ENCODE measurements at regions not wholly inside any gene's neighbourhood (a gene's known extent, or its start where the extent isn't known, plus 50 kb on each side); places are given as distances from the start of the nearest gene placed in this dataset.

- Histone ChIP-seq H3K36me3 (no peaks in the 10 kb centered on the region), H3K27ac (no peak overlapping the region), H3K9me3 (no peaks in the 10 kb centered on the region), H3K4me3 (no peak overlapping the region), H3K4me1 (no peaks in the 10 kb centered on the region), H3K27me3 (no peaks in the 10 kb centered on the region)
- DNase-seq, result no peak
- TF ChIP-seq POLR2A (IDR thresholded peaks at IDR 0.05) (no peak), CTCF (IDR thresholded peaks at IDR 0.05) (no peak)
- WGBS, 2 donors, result 22 to 38% methylated on average over 3 to 4 of the region's 4 CpGs
- intact Hi-C loops (cut with DNase I), result no loop called here
Observed at GRCh38 chr20:22070610-22071058, 365.2 kb downstream of the PAX1 start.

GRCh38 chr20:22063753-22064152 is 358.3 kb downstream of the PAX1 start:
- H3K27me3 ChIP-seq, result no peaks in the 10 kb centered on the region
- no peaks in the 10 kb centered on the region for H3K9me3 ChIP-seq
- TF ChIP-seq CTCF (IDR thresholded peaks at IDR 0.05) (no peak), POLR2A (IDR thresholded peaks at IDR 0.05) (no peak)
- H3K4me3 ChIP-seq, result no peak overlapping the region
- 95 to 100% methylated on average over 1 of the region's 1 CpG for WGBS, 2 donors
- intact Hi-C loops (cut with DNase I), result no loop called here
- no peaks in the 10 kb centered on the region for H3K36me3 ChIP-seq
- H3K4me1 ChIP-seq, result no peaks in the 10 kb centered on the region
- DNase-seq, result no peak
- no peak overlapping the region for H3K27ac ChIP-seq

GRCh38 chr20:22062874-22063273 is 357.4 kb downstream of the PAX1 start:
- 53 to 75% methylated on average over 5 of the region's 5 CpGs for WGBS, 2 donors
- TF ChIP-seq CTCF (IDR thresholded peaks at IDR 0.05) (no peak), POLR2A (IDR thresholded peaks at IDR 0.05) (no peak)
- no peak overlapping the region for H3K27ac ChIP-seq
- no peak for DNase-seq
- intact Hi-C loops (cut with DNase I), result no loop called here
- H3K36me3 ChIP-seq, result no peaks in the 10 kb centered on the region
- H3K27me3 ChIP-seq, result no peaks in the 10 kb centered on the region
- no peaks in the 10 kb centered on the region for H3K9me3 ChIP-seq
- H3K4me1 ChIP-seq, result no peaks in the 10 kb centered on the region
- H3K4me3 ChIP-seq, result no peak overlapping the region

GRCh38 chr20:22060610-22061009 is 355.1 kb downstream of the PAX1 start:
- H3K27me3 ChIP-seq, result no peaks in the 10 kb centered on the region
- no peaks in the 10 kb centered on the region for H3K4me1 ChIP-seq
- DNase-seq, result no peak
- TF ChIP-seq CTCF (IDR thresholded peaks at IDR 0.05) (no peak), POLR2A (IDR thresholded peaks at IDR 0.05) (no peak)
- H3K4me3 ChIP-seq, result no peak overlapping the region
- H3K27ac ChIP-seq, result no peak overlapping the region
- intact Hi-C loops (cut with DNase I), result no loop called here
- H3K9me3 ChIP-seq, result no peaks in the 10 kb centered on the region
- no peaks in the 10 kb centered on the region for H3K36me3 ChIP-seq
- 66% methylated on average over 2 of the region's 2 CpGs for WGBS, 2 donors

- TF ChIP-seq CTCF (IDR thresholded peaks at IDR 0.05) (no peak), POLR2A (IDR thresholded peaks at IDR 0.05) (no peak)
- no peak overlapping the region for H3K4me3 ChIP-seq
- H3K36me3 ChIP-seq, result no peaks in the 10 kb centered on the region
- H3K27ac ChIP-seq, result no peak overlapping the region
- H3K27me3 ChIP-seq, result no peaks in the 10 kb centered on the region
- no peak for DNase-seq
- H3K4me1 ChIP-seq, result no peaks in the 10 kb centered on the region
- intact Hi-C loops (cut with DNase I), result no loop called here
- H3K9me3 ChIP-seq, result no peaks in the 10 kb centered on the region
Observed at GRCh38 chr20:22058746-22059145, 353.3 kb downstream of the PAX1 start.
